SW 1271 (cell line): ENCODE measurements at regions not wholly inside any gene's neighbourhood (a gene's known extent, or its start where the extent isn't known, plus 50 kb on each side); places are given as distances from the start of the nearest gene placed in this dataset.
"Not testable (repeated sequence)": the region's sequence is repeated elsewhere in the genome, so short reads cannot be mapped to it uniquely, and the experiment has no call there.

ENCODE experiments used
- DNase-seq, 2 experiments: peaks; one replicate each; lab custom pipeline; 2025; lab: John Stamatoyannopoulos, UW

DNA sequence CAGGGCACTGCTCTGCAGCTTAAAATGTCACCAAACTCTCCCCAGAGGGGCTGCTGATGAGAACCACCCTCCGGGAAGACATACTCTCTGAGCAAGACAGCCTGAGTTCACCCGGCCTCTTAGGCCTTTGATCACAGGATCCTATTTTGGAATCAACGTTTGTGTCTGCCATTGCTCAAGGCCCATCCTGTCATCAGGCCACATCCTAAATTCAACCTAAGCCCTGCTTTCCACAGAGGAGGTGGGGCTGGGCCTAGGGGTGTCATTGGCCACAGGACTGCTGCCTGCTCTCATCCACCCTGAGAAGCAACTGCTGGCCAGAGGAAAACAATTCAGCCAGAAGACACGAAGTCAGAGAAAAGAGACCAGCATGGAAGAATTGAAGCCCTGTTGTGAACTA, 351.1 kb upstream of the IRX2 start:
- no peak for DNase-seq

DNA sequence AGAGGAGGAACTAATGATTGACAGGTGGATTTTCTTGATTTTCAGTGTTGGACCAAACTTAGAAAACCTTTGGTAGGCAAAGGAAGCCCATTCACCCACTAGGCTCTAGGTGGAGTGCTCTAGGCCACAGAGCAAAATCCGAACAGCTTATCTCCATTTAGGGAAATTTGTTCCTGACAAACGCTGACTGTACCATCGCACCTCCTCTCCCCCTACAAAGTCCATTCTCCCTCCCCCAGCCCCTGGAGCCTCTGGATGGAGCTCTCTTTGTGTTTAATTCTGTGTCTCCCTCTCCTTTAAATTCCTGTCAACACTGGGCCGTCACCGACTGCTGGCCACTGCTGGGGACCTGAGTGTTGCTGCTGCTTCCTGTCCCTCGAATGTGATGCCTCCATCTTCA, 350.1 kb upstream of the IRX2 start:
- DNase-seq, result no peak

DNA sequence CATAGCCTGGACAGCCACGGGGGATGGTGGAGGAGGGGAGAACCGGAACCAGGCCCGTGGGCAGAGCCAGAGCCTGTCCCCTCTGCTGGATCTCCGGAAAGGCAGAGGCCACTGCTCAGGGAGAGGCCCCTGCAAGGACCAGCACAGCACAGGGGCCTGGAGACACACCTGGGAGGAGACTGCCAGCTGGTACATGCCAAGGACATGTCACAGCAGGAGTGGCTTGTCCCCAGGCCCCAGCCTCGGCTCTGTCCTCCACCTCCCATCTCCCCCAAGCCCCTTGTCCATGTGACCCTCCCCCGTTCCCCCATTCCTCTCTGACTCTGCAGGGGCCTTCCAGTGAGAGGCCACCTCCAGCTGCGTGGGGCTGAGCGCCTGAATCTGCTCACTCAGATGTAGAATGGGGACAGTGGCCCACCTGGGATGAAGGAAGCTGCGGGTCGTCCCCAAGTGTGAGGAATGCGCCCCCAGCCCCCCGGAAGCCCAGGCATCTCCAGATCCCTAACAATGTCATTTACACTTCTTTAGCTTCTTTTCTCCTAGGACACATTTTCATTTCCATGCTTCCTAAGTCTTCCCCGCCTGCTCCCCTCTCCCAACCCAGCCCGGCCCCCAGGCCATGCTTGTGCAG, 349.6 kb upstream of the IRX2 start:
- DNase-seq, result no peak

DNA sequence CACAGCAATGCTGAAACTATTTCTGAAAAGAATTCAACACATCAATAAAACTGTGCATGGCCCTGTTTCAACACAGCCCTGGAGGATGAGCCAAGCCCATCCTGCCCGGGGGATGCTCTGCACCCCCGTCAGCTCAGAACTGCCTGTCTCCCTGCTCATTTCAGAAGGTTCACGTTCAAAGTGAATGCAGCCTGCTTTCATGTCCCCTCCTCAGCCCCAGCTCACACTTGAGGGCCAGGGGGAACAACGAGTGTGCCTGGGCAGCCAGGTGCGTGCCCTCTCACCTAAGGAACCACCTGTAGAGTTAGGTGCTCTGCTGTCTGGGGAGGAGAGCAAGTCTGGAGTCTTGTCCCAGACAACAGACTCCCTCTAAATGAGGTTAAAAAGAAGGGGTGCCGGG, 348.5 kb upstream of the IRX2 start:
- DNase-seq, result no peak

DNA sequence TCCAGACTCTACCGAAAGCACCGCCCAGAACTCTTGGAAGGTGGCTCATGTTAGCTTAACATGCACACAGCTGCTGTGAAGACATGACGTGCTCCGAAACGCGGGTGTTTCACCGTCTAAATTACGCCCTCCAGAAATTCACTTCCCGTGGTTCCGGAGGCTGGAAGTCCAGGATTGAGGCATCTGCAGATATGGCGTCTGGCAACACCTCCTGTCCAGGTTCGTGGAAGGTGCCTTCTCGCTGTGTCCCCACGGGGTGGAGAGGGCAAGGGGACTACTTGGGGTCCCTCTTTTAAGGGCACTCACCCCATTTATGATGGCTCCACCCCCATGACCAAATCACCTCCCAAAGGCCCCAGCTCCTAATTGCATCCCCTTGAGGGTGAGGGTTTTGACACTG, 348.0 kb upstream of the IRX2 start:
- no peak for DNase-seq

DNA sequence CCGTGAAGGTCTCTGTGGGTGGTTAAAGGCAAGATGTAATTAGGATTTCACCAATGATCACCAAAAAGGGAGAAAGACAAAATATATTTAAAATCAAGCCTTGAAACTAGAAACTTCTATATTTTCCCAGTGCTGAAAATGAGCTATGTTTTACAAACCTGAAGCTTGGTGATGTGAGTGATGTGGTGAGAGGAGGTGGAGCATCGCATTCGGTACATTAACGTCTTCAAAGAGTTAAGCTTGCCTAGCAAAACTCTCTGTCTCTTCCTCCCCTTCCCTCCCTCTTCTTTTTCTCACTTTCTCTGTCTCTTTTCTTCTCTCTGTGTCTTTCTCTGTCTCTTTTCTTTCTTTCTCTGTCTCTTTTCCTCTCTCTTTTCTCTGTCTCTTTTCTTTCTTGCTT, 347.3 kb upstream of the IRX2 start:
- DNase-seq, result no peak

DNA sequence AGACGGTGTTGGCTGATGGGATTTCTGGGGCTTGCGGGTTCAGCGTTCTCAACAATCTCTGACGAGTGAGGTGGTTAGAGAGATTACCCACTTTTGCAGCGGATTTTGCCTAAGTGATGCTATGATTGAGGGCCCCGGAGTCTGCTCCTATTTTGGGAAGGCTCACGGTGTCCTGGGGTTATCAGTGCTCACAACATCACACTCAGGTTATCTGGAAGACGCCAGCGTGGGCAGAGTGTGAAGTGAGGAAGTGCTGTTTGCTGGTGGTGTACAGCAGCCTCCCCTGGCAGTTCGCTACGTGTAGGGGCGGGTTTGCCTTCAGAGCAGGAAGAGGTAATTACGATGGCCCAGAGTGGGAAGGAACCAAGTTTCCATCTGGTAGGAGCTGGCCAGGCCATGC, 341.2 kb upstream of the IRX2 start:
- no peak for DNase-seq

DNA sequence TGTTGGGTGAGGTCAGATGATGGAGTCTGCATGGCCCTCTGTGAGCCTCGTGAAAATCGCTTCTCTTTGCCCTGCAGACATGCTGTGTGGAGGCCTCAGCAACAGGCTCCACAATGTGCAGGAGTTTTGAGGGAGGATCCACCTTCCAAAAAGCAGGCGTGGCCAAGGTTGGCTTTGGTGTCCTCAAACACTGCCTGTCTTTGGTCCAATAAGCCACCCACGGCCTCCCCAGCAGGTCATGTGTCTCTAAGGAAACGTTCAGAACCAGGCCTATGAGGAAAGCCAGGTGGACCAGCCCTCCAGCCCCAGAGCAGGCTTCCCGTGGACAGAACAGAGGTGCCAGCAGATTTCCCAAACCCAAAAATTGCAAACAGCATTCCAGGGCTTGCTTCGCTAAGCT, 340.7 kb upstream of the IRX2 start:
- no peak for DNase-seq

DNA sequence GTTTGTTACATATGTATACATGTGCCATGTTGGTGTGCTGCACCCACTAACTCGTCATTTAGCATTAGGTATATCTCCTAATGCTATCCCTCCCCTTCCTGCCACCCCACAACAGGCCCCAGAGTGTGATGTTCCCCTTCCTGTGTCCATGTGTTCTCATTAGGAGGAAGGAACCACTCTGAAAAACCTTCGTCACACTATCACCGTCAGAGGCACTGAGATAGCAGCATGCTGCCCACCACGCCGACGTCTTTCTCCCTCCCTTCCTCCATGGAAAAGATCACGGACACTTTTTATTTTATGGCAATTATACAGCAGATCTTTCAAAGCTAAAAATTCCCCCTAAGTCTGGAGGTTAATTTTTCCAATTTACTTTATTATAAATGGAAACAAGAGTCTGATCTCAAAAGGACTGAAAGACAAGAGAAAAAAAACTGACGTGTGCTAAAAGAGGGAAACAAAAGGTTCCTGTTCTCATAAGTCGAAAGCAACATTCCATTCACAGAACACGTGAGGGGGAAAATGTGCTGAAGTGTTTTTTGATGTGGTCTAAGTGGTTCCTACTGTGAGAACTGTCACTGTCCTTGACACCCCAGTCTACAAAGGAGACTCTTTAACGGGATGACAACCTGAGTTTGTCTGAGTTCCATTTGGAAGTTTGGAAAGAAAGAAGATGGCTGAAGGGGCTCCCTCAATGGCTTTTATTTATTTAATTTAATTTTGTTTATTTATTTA, 339.7 kb upstream of the IRX2 start:
- DNase-seq, result no peak

DNA sequence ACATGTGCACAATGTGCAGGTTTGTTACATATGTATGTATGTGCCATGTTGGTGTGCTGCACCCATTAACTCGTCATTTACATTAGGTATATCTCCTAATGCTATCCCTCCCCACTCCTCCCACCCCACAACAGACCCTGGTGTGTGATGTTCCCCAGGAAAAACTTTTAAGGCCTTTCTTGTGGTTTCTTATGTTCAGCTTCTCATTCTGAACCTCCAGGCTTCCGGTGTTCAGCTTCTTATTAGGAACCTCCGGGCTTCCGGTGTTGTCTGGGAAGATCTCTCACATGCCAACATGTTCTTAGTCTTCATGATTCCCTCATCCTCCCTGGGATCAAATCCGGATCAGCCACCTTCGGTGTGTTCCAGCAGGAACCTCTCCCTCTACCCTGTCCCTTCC, 338.8 kb upstream of the IRX2 start:
- not testable (repeated sequence) for DNase-seq

DNA sequence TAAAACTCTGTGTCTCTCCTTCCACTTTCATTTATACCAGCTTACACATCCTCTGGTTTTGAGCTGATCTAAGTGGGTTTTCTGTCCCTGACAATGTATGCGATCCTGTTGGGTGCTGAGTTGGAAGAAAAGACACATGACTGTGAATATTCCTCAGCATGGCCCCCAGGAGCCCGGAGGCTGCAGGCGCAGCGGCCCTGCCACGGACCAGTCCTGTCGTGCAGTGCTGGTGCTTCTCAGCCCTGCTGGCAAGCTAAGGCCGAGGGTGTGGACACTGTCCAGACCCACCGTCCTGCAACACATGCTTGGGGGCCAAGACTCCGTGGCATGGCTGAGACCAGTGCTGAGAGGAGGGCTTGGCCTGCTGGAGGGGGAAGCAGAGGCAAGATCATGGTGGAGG, 328.9 kb upstream of the IRX2 start:
- no peak for DNase-seq

DNA sequence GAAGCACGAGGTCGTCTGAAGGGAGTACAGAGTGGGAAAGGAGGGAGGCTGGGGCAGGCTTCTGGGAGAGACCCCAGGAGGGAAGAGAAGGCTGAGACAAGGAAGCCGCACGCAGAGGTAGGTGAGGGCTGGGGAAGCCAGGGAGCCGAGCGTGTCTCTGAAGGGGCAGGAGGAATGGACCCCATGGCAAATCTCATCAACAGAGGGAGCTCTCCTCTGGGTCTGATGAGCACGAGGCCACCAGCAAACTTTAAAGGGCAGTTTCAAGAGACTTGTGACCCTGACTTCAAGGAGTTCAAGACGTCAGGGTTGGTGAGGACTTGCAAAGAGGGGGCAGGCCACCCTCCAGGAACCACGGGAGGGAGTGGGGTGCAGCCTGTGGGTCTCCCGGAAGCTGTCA, 326.2 kb upstream of the IRX2 start:
- DNase-seq, result no peak

DNA sequence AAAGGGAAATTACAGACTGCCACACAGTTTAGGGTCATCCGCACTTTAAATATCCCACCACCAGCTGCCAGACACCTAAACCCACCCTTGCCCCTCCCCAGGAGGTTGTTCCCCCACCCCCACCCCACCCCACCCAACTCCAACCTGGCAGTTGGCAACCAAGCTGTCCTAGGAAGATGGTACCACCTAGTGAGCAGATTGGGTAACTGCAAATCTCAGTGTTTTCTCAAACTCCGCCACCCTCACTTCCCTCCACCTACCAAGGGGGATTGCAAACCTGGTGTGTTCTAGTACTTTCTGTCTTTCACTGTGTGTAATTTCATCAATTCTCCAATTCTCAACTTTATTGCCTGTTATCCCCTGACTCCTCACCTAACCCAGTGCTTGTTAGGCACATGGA, 323.8 kb upstream of the IRX2 start:
- DNase-seq, result no peak

DNA sequence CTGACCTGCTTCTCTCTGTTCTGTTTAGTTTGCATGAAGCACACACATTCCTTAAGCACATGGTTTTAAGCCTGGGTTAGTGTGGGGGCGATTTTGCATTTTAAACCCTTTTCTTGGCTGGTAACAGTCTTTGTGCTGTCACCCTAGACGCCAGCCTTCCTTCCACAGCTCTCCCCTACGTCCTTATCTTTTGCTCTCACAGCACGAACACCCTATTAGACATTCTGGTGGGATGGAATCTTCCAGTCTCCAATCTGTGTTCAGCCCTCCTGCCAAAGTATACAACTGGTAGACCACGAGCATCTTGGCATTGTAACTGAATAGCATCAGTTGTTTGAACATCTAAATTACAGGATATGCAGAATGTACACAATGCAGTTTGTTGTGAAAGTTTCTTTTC, 316.9 kb upstream of the IRX2 start:
- no peak for DNase-seq

DNA sequence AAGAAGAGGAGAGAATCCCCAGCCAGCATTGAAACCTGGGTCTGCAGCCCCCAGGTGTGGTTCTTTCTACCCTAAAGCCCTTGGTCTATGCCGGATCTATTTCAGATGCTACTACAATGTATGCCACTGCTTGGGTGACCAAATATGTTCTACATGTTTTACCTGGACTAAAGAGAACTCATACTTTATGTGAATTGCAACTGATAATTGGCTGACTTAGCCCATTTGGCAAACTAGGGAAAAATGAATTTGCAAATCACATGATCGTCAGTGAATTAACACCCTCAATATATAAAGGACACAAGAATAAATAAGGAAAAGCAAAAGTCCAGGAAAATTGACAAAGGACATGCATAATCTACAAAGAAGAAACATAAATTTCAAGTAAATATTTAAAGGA, 308.8 kb upstream of the IRX2 start:
- no peak for DNase-seq

DNA sequence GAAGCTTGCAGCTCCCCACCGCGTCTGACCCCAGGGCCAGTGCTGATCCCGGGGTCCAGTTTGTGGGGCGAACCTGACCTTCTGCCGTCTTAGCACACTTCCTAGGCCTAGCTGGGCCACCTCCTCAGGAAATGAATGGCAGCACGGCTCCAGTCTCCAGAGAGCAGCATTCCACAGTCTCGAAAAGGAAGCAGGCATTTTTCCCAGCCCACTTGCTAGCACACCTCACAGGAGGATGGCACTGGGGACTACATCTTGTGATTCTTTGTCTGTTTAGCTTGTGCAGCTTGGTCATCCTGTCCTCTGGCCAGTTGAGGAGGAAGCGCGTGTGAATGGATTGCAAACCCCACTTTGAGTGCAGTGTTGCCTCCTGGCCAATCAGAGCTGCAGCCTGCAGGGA, 308.0 kb upstream of the IRX2 start:
- DNase-seq, result no peak

DNA sequence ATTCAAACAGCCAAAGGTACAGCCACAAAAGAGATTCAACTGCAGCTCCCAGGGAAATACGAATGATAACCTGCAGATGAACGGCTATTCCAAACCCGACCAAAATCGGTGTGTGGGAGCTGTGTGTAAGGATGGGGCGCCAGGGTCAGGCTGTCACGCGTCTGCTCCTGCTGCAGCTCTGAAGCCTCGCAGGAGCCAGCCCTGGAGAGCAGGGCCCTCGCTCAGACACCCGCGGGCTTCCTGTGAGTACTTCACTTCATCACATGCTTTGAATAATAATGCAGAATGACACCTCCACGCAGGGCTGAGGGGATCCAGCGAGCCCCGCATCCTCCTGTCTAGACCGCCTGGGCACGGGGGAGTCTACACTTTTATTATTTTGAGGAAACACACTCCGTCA, 307.5 kb upstream of the IRX2 start:
- no peak for DNase-seq

DNA sequence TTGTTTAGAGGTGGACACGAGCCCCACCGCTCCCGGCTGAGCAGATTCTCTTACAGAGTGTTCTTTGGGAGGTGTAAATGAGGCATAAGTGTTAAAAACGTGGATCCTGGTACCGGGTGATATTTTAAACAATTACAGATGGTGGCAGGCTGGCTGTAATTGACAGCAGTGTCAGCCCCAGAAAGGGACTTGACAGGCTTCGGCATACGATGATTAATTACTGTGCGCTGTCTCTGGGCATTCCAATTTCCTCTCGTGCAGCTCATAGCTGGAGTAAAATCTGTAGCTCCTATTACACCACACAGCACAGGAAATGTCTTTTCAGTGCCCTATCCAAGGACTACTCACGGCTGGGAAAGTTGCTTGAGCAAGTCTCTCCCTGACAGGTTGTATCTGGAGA, 305.4 kb upstream of the IRX2 start:
- DNase-seq, result no peak

DNA sequence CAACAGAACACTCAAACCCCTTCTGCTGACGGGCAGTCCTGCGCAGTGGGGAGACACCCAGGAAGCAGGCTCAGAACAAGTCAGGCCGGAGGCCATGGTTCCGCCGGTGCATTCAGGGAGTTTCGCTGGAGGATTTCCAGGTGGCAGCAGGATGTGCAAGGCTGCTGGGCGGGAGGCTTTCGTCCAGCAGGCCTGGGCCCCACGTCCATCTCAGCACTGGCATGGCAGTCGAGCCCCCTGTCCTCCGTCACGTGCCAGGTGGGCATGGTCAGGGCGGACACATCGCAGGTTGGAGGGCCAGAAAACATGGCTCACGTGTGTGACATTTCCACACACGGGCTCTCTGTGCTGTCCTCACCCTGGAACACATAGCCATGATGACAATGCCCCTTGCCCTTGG, 299.9 kb upstream of the IRX2 start:
- no peak for DNase-seq

DNA sequence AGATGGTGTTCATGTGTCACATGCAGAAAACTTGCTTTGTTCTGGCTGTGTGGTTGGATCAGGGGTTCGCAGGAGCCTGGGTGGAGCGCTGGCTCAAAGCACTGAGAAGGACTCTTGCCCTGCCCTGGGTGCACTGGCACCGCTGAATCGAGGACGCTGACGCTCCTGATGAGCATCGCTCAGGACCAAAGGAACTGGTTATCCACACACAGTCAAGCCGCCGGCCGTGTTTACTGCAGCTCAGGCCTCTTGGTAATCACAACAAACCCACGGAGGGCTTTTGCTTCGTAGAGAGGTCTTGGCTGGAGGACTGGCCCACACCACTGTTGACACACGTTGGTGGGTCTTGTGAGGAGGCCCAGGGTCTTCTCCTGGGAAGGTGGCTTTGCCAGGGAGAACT, 299.4 kb upstream of the IRX2 start:
- DNase-seq, result no peak

DNA sequence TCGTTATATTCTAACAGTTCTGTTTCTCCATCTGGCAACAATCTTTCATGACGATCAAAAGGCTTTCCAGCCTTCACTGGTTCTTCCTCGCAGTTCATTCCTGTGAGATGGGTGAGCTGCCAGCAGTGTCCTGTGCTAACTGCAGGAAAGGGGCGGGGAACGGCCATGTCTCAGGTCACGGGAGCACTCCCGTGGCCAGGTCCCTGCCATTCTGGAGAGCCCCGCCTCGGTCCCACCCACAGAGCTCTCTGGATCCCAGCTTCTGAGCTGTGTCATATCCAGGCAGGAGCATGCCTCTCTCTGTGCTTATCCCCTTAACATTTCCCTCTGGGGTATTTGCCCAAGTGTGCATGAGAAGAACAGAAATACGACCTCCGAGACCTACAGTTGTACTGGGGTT, 297.8 kb upstream of the IRX2 start:
- DNase-seq, result no peak

DNA sequence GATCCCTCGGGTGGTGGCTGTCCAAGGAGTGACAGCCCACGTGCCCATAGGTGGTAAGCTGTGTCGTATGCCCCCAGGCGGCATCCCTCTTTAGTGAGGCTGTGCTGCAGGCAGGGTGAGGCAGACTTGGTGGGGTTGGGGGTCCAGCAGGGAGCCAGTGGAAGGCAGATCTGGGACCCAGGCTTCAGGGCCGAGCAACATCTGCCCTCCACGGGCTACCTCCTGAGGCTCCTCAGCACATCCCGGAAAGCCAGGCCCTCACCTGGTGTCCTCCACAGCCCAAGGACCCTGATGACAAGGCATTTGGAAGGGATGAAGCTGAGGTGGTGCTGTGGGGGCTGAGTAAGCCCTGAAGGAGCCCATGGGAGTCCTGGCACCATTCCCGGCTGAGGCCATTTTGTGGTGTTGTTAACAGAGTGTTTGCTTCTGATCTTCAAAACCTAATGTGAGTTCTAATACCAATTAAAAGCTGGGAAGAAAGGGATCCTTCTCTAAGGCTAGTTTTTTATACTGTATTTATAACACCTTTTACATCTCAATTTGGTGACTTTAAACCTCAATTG, 295.8 kb upstream of the IRX2 start:
- DNase-seq, result no peak

DNA sequence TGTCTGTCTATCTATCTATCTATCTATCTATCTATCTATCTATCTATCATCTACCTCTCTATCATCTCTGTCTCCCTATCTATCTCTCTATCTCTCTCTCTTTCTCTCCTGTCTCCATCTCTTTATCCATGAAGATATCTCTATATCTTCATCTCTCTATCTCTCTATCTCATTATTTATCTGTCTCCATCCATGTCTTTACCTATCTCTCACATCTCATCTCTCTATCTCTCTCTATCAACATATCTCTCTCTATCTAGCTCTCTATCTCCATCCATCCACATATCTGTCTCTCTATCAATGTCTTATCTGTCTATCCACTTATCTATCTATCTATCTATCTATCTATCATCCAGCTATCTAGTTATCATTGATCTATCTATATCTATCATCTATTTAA, 292.1 kb upstream of the IRX2 start:
- no peak for DNase-seq

DNA sequence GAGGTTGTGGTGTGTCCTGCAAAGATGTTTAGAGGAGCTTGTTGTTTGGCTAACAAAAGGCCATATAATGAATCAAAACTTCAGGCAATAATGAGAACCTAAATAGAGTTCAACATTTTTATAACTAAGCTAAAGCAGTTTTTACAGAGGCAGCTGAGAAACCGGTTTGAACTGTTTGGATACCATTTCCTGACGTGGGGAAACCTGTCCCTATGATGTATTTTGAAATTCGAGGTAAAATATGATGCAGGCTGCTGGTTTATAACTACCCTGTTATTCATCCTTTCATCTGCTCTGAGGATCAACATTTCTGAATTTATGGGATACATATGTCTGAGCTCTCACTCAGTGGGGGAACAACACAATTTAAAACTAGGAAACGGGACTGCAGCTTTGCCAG, 289.5 kb upstream of the IRX2 start:
- DNase-seq, result no peak
